PC-3 (cell line): ENCODE measurements at regions not wholly inside any gene's neighbourhood (a gene's known extent, or its start where the extent isn't known, plus 50 kb on each side); places are given as distances from the start of the nearest gene placed in this dataset.
A peak's percentile ranks its signal among the peaks of the same experiment; 100 is the strongest.

ENCODE experiments used
- ATAC-seq: fragments of 200-7000 bp; cut with Tn5 transposase; 2 replicates; pipeline ENCODE4 v1.9.1; 2020; ENCODE audit warnings: mild to moderate bottlenecking, moderate library complexity
- BruUV-seq: library from RNA; stranded (reverse); fragments of 400-500 nt; replicated peaks from 2 replicates; lab custom pipeline; 2021; lab: Mats Ljungman, UMichigan
- CTCF ChIA-PET: fragments of 300-600 bp; sonication (Branson Sonifier 250); formaldehyde crosslinking; loops from one replicate; lab custom pipeline; 2022; ENCODE audit warnings: antibody characterized with exemption; lab: Charles Lee
- POLR2A ChIA-PET: fragments of 300-600 bp; sonication (Branson Sonifier 250); formaldehyde crosslinking; loops from one replicate; lab custom pipeline; 2022; ENCODE audit warnings: antibody characterized with exemption; ENCODE audit not compliant: unreplicated experiment; lab: Charles Lee
- DNase-seq: peaks from one replicate; pipeline ENCODE4 v3.0.0-alpha.2; 2015
- H2AFZ ChIP-seq: fragments of 300-600 bp; sonication (generic); 2 replicates; pipeline ENCODE4 v1.6.0; 2016; ENCODE audit warnings: antibody characterized with exemption, low read length
- H3F3A ChIP-seq: fragments of 300-600 bp; sonication (generic); one replicate; pipeline ENCODE4 v1.6.0; 2017; ENCODE audit warnings: antibody characterized with exemption, low read length, control low read depth, mild to moderate bottlenecking; ENCODE audit not compliant: unreplicated experiment
- H3K27ac ChIP-seq: fragments of 300-600 bp; sonication (generic); 2 replicates; pipeline ENCODE4 v1.5.1; 2016; ENCODE audit warnings: mild to moderate bottlenecking, low read length
- H3K27me3 ChIP-seq: fragments of 300-600 bp; sonication (generic); 2 replicates; pipeline ENCODE4 v1.6.1; 2016; ENCODE audit warnings: low read length, mixed read lengths
- H3K36me3 ChIP-seq: fragments of 300-600 bp; sonication (generic); 2 replicates; pipeline ENCODE4 v1.6.1; 2016; ENCODE audit warnings: low read depth, mixed run types, low read length, mixed read lengths
- H3K4me1 ChIP-seq: fragments of 300-600 bp; sonication (generic); 2 replicates; pipeline ENCODE4 v1.5.1; 2016; ENCODE audit warnings: low read length; ENCODE audit not compliant: insufficient read depth
- H3K4me2 ChIP-seq: fragments of 300-600 bp; sonication (generic); 2 replicates; pipeline ENCODE4 v1.6.0; 2016; ENCODE audit warnings: low read length
- H3K4me3 ChIP-seq: fragments of 300-600 bp; sonication (generic); 2 replicates; pipeline ENCODE4 v1.5.1; 2016; ENCODE audit warnings: mild to moderate bottlenecking, low read length, mixed read lengths
- H3K79me2 ChIP-seq: fragments of 300-600 bp; sonication (generic); 2 replicates; pipeline ENCODE4 v1.6.1; 2017; ENCODE audit warnings: low read length, mixed read lengths
- H3K9ac ChIP-seq: fragments of 300-600 bp; sonication (generic); 2 replicates; pipeline ENCODE4 v1.6.0; 2016; ENCODE audit warnings: mild to moderate bottlenecking, low read length
- H3K9me2 ChIP-seq: fragments of 300-600 bp; sonication (generic); replicated peaks from 2 replicates; pipeline ENCODE4 v1.6.1; 2016; ENCODE audit warnings: mixed run types, low read length, mixed read lengths
- H3K9me3 ChIP-seq: fragments of 300-600 bp; sonication (generic); 2 replicates; pipeline ENCODE4 v1.6.1; 2016; ENCODE audit warnings: low read length, mixed read lengths
- H4K20me1 ChIP-seq: fragments of 300-600 bp; sonication (generic); 2 replicates; pipeline ENCODE4 v1.6.1; 2016; ENCODE audit warnings: low read length, mixed read lengths
- EZH2 ChIP-seq: fragments of 300-600 bp; sonication (generic); IDR thresholded peaks from one replicate; pipeline ENCODE4 v1.6.1; 2017; ENCODE audit warnings: antibody characterized with exemption, mild to moderate bottlenecking, low read length; ENCODE audit not compliant: unreplicated experiment
- EZH2phosphoT487 ChIP-seq: fragments of 300-600 bp; sonication (generic); IDR thresholded peaks from 2 replicates; pipeline ENCODE4 v1.6.1; 2018; ENCODE audit warnings: mild to moderate bottlenecking, antibody characterized with exemption, low read length, borderline replicate concordance
- intact Hi-C: fragments of 100-400 bp; cut with micrococcal nuclease; formaldehyde crosslinking; loops from 2 replicates; pipeline ENCODE4 v1.9.0; 2023
- TF ChIP-seq, protein P1 (sequence below): fragments of 300-600 bp; sonication (generic); conservative IDR thresholded peaks from 2 replicates; pipeline ENCODE4 v1.5.1; 2017; ENCODE audit warnings: antibody characterized with exemption, low read depth, mild to moderate bottlenecking, low read length

DNA sequence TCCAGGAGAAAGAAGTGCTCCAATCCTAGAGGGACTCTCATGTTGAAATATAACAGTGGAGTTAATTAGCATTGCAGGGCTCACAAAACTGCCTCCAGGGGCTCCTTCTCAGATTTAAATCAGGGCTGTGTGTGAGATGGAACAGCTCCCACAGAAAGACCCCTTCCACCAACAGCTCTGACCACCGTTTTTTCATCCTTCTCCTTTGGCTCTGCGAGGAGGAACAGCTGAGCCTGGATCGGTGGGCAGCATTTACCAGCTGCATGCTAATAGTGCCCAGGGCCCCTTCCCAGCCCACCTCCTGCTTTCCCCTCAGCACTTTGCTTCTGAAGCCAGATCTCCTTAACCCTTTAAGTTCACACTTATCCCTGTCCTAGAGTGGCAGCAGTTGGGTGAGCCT, 119.2 kb upstream of the UBE2E1 start:
- ChIA-PET CTCF (no interaction called here), POLR2A (no interaction called here)
- no peak for DNase-seq
- Histone ChIP-seq H3K27ac (peak overlapping the region; percentile 80), H3K9me3 (peaks cover 7% of the 10 kb centered on the region; the same call in 1 of the 2 replicates), H3K27me3 (no peaks in the 10 kb centered on the region), H3K9ac (peak overlapping the region; percentile 34), H3K4me3 (no peak overlapping the region), H3K4me2 (peak overlapping the region; percentile 56), H3F3A (no peaks in the 10 kb centered on the region), H3K9me2 (no peaks in the 10 kb centered on the region), H2AFZ (no peak overlapping the region), H3K36me3 (no peaks in the 10 kb centered on the region; the same call in 1 of the 2 replicates), H3K4me1 (peaks cover 26% of the 10 kb centered on the region), H3K79me2 (no peaks in the 10 kb centered on the region), H4K20me1 (no peaks in the 10 kb centered on the region)
- intact Hi-C loops = loop anchor here (5.0 kb wide), 1 partner anchor 109 kb away; no protein-coding TSS in a partner anchor
- ATAC-seq = no peak
- TF ChIP-seq EZH2 = no peak
- TF ChIP-seq, protein P1, sequence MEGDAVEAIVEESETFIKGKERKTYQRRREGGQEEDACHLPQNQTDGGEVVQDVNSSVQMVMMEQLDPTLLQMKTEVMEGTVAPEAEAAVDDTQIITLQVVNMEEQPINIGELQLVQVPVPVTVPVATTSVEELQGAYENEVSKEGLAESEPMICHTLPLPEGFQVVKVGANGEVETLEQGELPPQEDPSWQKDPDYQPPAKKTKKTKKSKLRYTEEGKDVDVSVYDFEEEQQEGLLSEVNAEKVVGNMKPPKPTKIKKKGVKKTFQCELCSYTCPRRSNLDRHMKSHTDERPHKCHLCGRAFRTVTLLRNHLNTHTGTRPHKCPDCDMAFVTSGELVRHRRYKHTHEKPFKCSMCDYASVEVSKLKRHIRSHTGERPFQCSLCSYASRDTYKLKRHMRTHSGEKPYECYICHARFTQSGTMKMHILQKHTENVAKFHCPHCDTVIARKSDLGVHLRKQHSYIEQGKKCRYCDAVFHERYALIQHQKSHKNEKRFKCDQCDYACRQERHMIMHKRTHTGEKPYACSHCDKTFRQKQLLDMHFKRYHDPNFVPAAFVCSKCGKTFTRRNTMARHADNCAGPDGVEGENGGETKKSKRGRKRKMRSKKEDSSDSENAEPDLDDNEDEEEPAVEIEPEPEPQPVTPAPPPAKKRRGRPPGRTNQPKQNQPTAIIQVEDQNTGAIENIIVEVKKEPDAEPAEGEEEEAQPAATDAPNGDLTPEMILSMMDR = no peak
- TF ChIP-seq EZH2phosphoT487 = no peak
- BruUV-seq = no TSS peak

GRCh38 chr3:23691357-23691895, 114.3 kb upstream of the UBE2E1 start:
- H3K4me2 ChIP-seq = no peak overlapping the region
- H3K27me3 ChIP-seq = no peaks in the 10 kb centered on the region
- no peaks in the 10 kb centered on the region for H4K20me1 ChIP-seq
- no peak overlapping the region for H3K27ac ChIP-seq
- no peak overlapping the region for H2AFZ ChIP-seq
- H3K9me3 ChIP-seq = peaks cover 7% of the 10 kb centered on the region; the same call in 1 of the 2 replicates
- ChIA-PET POLR2A (no interaction called here), CTCF (no interaction called here)
- H3K4me3 ChIP-seq = no peak overlapping the region
- DNase-seq = no peak
- H3K9me2 ChIP-seq = no peaks in the 10 kb centered on the region
- TF ChIP-seq, protein P1 = no peak
- TF ChIP-seq EZH2 = no peak
- TF ChIP-seq EZH2phosphoT487 = no peak
- no peaks in the 10 kb centered on the region; the same call in 1 of the 2 replicates for H3K36me3 ChIP-seq
- intact Hi-C loops = no loop called here
- no peak for ATAC-seq
- no peak overlapping the region for H3K9ac ChIP-seq
- H3K79me2 ChIP-seq = no peaks in the 10 kb centered on the region
- H3F3A ChIP-seq = no peaks in the 10 kb centered on the region
- BruUV-seq = no TSS peak
- peaks cover 10% of the 10 kb centered on the region for H3K4me1 ChIP-seq

DNA sequence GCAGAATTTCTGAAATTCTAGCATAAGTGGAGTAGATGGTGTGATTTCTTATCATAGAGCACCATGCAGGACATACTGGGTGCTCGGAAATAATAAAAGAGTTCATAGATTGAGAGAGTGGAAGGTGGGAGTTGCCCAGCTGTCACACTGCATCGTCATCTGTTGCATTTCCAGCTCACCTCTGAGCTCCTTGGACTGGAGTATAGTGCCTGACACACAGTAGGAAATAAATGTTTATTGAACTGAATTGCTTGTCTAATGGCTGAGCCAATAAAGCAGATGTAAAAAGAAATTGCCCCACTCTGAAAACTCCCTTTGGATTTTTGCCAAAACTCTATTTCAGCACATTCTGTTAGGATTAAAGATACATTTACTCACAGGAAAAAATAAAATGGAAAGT, 108.9 kb upstream of the UBE2E1 start:
- H3K4me3 ChIP-seq = no peak overlapping the region
- H3K9me2 ChIP-seq = no peaks in the 10 kb centered on the region
- no peaks in the 10 kb centered on the region for H3K36me3 ChIP-seq
- BruUV-seq = no TSS peak
- H3K27me3 ChIP-seq = no peaks in the 10 kb centered on the region
- no peak for ATAC-seq
- no peak overlapping the region for H3K4me2 ChIP-seq
- H2AFZ ChIP-seq = no peak overlapping the region
- H3K27ac ChIP-seq = no peak overlapping the region
- H3F3A ChIP-seq = no peaks in the 10 kb centered on the region
- no peak for DNase-seq
- no peaks in the 10 kb centered on the region for H4K20me1 ChIP-seq
- intact Hi-C loops = no loop called here
- no peaks in the 10 kb centered on the region for H3K9me3 ChIP-seq
- ChIA-PET CTCF (no interaction called here), POLR2A (no interaction called here)
- TF ChIP-seq, protein P1 = no peak
- TF ChIP-seq EZH2 (no peak), EZH2phosphoT487 (no peak)
- no peak overlapping the region for H3K9ac ChIP-seq
- no peaks in the 10 kb centered on the region for H3K79me2 ChIP-seq
- H3K4me1 ChIP-seq = peaks cover under 1% of the 10 kb centered on the region; the same call in 1 of the 2 replicates
